IPS-NIHi11 (cell line): ENCODE measurements at regions not wholly inside any gene's neighbourhood (a gene's known extent, or its start where the extent isn't known, plus 50 kb on each side); places are given as distances from the start of the nearest gene placed in this dataset.
"Not testable (repeated sequence)": the region's sequence is repeated elsewhere in the genome, so short reads cannot be mapped to it uniquely, and the experiment has no call there.

Experiments
- DNase-seq: peaks from one replicate; pipeline ENCODE4 v3.0.0; 2012; ENCODE audit warnings: mixed read lengths, low spot score

GRCh38 chr5:8805653-8806052 is 740.2 kb downstream of the SEMA5A start:
- DNase-seq, result no peak

GRCh38 chr5:8807636-8808035 is 738.2 kb downstream of the SEMA5A start:
- DNase-seq, result no peak

- DNase-seq, result no peak
Measured at GRCh38 chr5:8811581-8811980, 734.3 kb downstream of the SEMA5A start.

GRCh38 chr5:8813180-8813579 is 732.7 kb downstream of the SEMA5A start:
- no peak for DNase-seq

- DNase-seq, result peak; percentile 7
Measured at GRCh38 chr5:8814105-8814504, 731.8 kb downstream of the SEMA5A start.

- DNase-seq, result no peak
Measured at GRCh38 chr5:8824371-8824770, 721.5 kb downstream of the SEMA5A start.

- no peak for DNase-seq
Measured at GRCh38 chr5:8825139-8825757, 720.6 kb downstream of the SEMA5A start.

- no peak for DNase-seq
Measured at GRCh38 chr5:8826508-8826907, 719.4 kb downstream of the SEMA5A start.

- DNase-seq, result no peak
Measured at GRCh38 chr5:8827696-8828095, 718.2 kb downstream of the SEMA5A start.

- no peak for DNase-seq
Measured at GRCh38 chr5:8828596-8829322, 717.1 kb downstream of the SEMA5A start.

- DNase-seq, result no peak
Measured at GRCh38 chr5:8829323-8830029, 716.4 kb downstream of the SEMA5A start.

GRCh38 chr5:8831251-8831650 is 714.6 kb downstream of the SEMA5A start:
- DNase-seq, result no peak

GRCh38 chr5:8831854-8832253 is 714.0 kb downstream of the SEMA5A start:
- DNase-seq, result no peak

GRCh38 chr5:8839361-8840055 is 706.4 kb downstream of the SEMA5A start:
- no peak for DNase-seq

- DNase-seq, result no peak
Measured at GRCh38 chr5:8840237-8840636, 705.6 kb downstream of the SEMA5A start.

- DNase-seq, result not testable (repeated sequence)
Measured at GRCh38 chr5:8840746-8841145, 705.1 kb downstream of the SEMA5A start.

- DNase-seq, result peak; percentile 45
Measured at GRCh38 chr5:8842971-8843551, 702.8 kb downstream of the SEMA5A start.

GRCh38 chr5:8843771-8844170 is 702.1 kb downstream of the SEMA5A start:
- no peak for DNase-seq

- DNase-seq, result no peak
Measured at GRCh38 chr5:8844206-8844605, 701.7 kb downstream of the SEMA5A start.

- no peak for DNase-seq
Measured at GRCh38 chr5:8844847-8845246, 701.0 kb downstream of the SEMA5A start.

- DNase-seq, result no peak
Measured at GRCh38 chr5:8845296-8845695, 700.6 kb downstream of the SEMA5A start.

GRCh38 chr5:8848366-8848765 is 697.5 kb downstream of the SEMA5A start:
- no peak for DNase-seq
